H1 (cell line): ENCODE measurements at regions not wholly inside any gene's neighbourhood (a gene's known extent, or its start where the extent isn't known, plus 50 kb on each side); places are given as distances from the start of the nearest gene placed in this dataset.

Experiments used
- PHF8 ChIP-seq: fragments of 200-600 bp; sonication (generic); conservative IDR thresholded peaks from 2 replicates; pipeline ENCODE4 v1.7.1; 2012; ENCODE audit warnings: low read depth, mild to moderate bottlenecking, inconsistent platforms, low read length, moderate library complexity

GRCh38 chr9:73685786-73686185 is 534.1 kb downstream of the ANXA1 start (continued):
- TF ChIP-seq PHF8: no peak
